ENCODE measurements at regions not wholly inside any gene's neighbourhood (a gene's known extent, or its start where the extent isn't known, plus 50 kb on each side); places are given as distances from the start of the nearest gene placed in this dataset.

GRCh38 chr1:34328281-34328799 lies 151.6 kb downstream of the C1orf94 start:
- Mint-ChIP-seq H3K27me3 (ENCODE audit: low read depth) (peaks cover 5% of the 10 kb centered on the region), H3K27ac (no peak overlapping the region), H3K4me1 (no peaks in the 10 kb centered on the region), H3K9me3 (no peaks in the 10 kb centered on the region), H3K36me3 (no peaks in the 10 kb centered on the region), H3K4me3 (no peak overlapping the region)
- DNase-seq (ENCODE audit: low spot score in 2 of 2, unreplicated experiment in 2 of 2), result no peak
- TF ChIP-seq, protein P1, sequence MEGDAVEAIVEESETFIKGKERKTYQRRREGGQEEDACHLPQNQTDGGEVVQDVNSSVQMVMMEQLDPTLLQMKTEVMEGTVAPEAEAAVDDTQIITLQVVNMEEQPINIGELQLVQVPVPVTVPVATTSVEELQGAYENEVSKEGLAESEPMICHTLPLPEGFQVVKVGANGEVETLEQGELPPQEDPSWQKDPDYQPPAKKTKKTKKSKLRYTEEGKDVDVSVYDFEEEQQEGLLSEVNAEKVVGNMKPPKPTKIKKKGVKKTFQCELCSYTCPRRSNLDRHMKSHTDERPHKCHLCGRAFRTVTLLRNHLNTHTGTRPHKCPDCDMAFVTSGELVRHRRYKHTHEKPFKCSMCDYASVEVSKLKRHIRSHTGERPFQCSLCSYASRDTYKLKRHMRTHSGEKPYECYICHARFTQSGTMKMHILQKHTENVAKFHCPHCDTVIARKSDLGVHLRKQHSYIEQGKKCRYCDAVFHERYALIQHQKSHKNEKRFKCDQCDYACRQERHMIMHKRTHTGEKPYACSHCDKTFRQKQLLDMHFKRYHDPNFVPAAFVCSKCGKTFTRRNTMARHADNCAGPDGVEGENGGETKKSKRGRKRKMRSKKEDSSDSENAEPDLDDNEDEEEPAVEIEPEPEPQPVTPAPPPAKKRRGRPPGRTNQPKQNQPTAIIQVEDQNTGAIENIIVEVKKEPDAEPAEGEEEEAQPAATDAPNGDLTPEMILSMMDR (IDR thresholded peaks at IDR 0.05; ENCODE audit: unreplicated experiment), result no peak

DNA sequence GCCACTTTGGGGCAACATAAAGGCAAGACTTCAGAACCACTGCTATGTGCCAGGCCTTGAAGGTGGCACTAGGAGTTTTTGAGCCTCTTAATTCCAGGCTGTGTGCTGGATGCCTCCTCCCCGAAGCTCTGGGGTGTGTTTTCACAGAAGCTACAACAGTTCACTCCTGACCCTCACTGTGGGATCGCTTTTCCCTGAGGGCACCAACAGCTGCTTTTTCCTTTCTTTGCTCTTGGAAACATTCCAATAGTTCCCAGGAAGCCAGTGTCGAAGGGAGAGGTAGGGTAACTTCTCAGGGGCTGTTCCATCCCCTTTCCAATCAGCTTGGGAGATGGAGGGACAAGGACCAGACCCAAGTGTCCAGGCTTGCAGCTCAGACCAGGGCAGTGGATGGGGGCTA lies 153.4 kb downstream of the C1orf94 start:
- Mint-ChIP-seq H3K36me3 (no peaks in the 10 kb centered on the region), H3K9me3 (no peaks in the 10 kb centered on the region), H3K27me3 (ENCODE audit: low read depth) (peaks cover 5% of the 10 kb centered on the region), H3K4me3 (no peak overlapping the region), H3K27ac (no peak overlapping the region), H3K4me1 (no peaks in the 10 kb centered on the region)
- no peak for DNase-seq (ENCODE audit: low spot score in 2 of 2, unreplicated experiment in 2 of 2)
- TF ChIP-seq, protein P1 (IDR thresholded peaks at IDR 0.05; ENCODE audit: unreplicated experiment), result no peak

GRCh38 chr1:34331020-34331926 lies 154.6 kb downstream of the C1orf94 start:
- no peak overlapping the region for H3K27ac Mint-ChIP-seq
- no peak overlapping the region for H3K4me3 Mint-ChIP-seq
- H3K4me1 Mint-ChIP-seq, result no peaks in the 10 kb centered on the region
- no peaks in the 10 kb centered on the region for H3K36me3 Mint-ChIP-seq
- TF ChIP-seq, protein P1 (IDR thresholded peaks at IDR 0.05; ENCODE audit: unreplicated experiment), result no peak
- DNase-seq (ENCODE audit: low spot score in 2 of 2, unreplicated experiment in 2 of 2), result no peak
- H3K27me3 Mint-ChIP-seq (ENCODE audit: low read depth), result peaks cover 7% of the 10 kb centered on the region
- H3K9me3 Mint-ChIP-seq, result no peaks in the 10 kb centered on the region

DNA sequence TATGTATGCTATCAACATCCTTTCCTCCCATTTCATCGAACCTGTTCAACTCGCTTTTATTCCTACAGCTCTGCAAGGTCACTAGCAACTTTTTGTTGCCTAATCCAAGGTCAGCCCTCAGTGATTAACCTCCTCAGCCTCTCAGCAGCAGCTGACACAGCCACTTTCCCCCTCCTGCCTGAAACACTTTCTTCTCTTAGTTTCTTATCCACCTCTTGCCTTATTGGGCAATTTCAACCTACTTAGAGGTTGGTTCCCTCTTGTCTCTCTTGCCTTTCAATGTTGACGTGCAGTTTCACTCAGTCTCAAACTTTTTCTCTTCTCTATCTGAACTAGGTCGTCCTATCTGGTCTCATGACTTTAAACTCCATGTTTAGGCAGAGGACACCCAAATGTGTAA lies 156.3 kb downstream of the C1orf94 start:
- H3K36me3 Mint-ChIP-seq, result no peaks in the 10 kb centered on the region
- no peak for DNase-seq (ENCODE audit: low spot score in 2 of 2, unreplicated experiment in 2 of 2)
- H3K9me3 Mint-ChIP-seq, result no peaks in the 10 kb centered on the region
- H3K27me3 Mint-ChIP-seq (ENCODE audit: low read depth), result peaks cover 7% of the 10 kb centered on the region
- TF ChIP-seq, protein P1 (IDR thresholded peaks at IDR 0.05; ENCODE audit: unreplicated experiment), result no peak
- H3K27ac Mint-ChIP-seq, result no peak overlapping the region
- no peak overlapping the region for H3K4me3 Mint-ChIP-seq
- H3K4me1 Mint-ChIP-seq, result no peaks in the 10 kb centered on the region

GRCh38 chr1:34338871-34339270 lies 162.2 kb downstream of the C1orf94 start:
- DNase-seq (ENCODE audit: low spot score in 2 of 2, unreplicated experiment in 2 of 2), result no peak

More at GRCh38 chr1:34338871-34339270, 162.2 kb downstream of the C1orf94 start:
- no peaks in the 10 kb centered on the region for H3K9me3 Mint-ChIP-seq
- no peak overlapping the region for H3K4me3 Mint-ChIP-seq
- H3K36me3 Mint-ChIP-seq, result no peaks in the 10 kb centered on the region
- H3K27me3 Mint-ChIP-seq (ENCODE audit: low read depth), result peaks cover 38% of the 10 kb centered on the region
- no peaks in the 10 kb centered on the region for H3K4me1 Mint-ChIP-seq
- no peak overlapping the region for H3K27ac Mint-ChIP-seq
- TF ChIP-seq, protein P1 (IDR thresholded peaks at IDR 0.05; ENCODE audit: unreplicated experiment), result no peak

Measured in mesothelial cell of epicardium (in vitro differentiated cells).